GM03348 (cell line): ENCODE measurements at regions not wholly inside any gene's neighbourhood (a gene's known extent, or its start where the extent isn't known, plus 50 kb on each side); places are given as distances from the start of the nearest gene placed in this dataset.

ENCODE experiments used
- DNase-seq: peaks from one replicate; pipeline ENCODE4 v3.0.0; 2012; ENCODE audit warnings: low spot score

- DNase-seq: no peak
These were observed 284.2 kb upstream of the POU3F1 start for GRCh38 chr1:38330799-38331198.

DNA sequence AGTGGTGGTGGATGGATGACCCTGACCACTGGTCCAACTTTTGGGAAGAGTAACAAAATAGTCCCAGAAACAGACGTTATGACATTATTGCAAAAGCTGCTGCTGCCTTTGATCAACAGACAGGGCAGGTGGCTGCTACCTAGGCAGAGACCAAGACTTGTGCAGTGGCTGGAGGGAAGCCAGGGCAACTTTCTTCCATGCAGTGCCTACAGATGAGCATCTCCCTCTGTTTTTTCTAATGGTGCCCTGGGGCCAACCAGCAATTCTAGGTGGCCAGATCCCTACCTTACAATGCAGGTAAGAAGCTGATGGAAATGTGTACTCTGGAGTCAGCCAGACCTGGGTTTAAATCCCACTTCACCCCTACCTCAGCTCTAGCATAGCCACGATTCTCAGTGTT, 283.1 kb upstream of the POU3F1 start:
- no peak for DNase-seq

- no peak for DNase-seq
These were observed 281.9 kb upstream of the POU3F1 start for GRCh38 chr1:38328278-38329035.

GRCh38 chr1:38327559-38327973, 281.0 kb upstream of the POU3F1 start:
- no peak for DNase-seq

GRCh38 chr1:38326856-38327255, 280.3 kb upstream of the POU3F1 start:
- no peak for DNase-seq

- DNase-seq: no peak
These were observed 279.5 kb upstream of the POU3F1 start for GRCh38 chr1:38326135-38326534.

DNA sequence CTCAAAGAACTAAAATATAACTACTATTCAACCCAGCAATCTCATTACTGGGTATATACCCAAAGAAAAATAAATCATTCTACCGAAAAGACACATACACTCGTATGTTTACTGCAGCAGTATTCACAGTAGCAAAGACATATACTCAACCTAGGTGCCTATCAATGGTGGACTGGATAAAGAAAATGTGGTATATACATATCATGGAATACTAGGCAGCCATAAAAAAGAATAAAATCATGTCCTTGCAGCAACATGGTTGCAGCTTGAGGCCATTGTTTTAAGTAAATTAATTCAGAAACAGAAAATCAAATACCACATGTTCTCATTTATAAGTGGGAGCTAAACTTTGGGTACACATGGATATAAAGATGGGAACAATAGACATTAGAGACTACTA, 266.2 kb upstream of the POU3F1 start:
- no peak for DNase-seq

DNA sequence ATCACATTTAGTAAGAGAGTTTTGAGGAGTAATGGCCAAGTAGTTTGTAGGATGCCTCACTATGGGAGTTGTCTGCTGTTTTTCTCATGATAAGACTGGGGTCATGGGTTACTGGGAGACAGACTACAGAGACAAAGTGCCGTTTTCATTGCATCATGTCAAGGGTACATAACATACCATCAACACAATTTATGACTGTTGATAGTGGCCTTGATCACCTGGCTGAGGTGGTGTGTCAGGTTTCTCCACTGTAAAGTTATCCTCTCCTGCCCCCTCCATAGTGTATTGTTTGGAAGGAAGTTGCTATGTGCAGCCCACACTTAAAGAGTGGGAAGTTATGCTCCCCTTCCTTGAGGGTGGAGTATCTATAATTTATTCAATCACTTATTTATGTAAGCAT, 263.5 kb upstream of the POU3F1 start:
- DNase-seq: no peak

DNA sequence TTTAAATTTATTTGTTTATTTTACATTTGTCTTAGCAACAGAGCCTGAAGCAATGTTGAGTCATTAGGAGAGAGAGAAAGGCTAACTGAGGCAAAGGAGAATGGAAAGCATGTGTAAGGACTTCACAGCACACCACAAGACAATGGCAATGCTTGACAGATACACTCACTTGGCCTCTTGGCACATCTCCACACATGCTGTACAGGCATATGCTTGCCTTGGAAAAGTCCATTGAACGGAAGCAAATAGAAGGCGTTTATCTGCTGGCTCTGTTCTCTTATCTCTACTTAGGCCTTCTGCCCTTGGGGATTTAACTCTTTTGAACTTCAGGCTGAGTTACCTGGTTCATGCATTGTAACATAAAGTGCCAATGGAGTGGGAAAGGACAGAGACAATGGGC, 262.2 kb upstream of the POU3F1 start:
- no peak for DNase-seq

- no peak for DNase-seq
These were observed 259.1 kb upstream of the POU3F1 start for GRCh38 chr1:38305666-38306065.

DNA sequence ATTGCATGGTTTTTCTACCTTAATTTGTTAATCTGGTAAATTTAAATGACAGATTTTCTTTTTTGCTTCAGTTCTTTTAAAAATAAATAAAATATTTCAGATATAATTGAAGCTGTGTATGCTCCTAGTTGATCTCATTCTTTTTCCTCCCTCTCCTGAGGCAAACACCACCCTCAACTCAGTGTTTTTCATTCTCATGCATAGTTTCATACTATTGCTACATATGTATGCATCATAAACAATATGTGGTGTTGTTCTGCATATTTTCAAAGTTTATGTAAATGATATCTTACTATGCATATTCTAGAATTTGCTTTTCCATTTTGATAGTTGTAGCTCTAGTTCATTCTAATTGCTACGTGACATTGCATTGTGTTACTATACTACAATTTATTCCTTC, 257.2 kb upstream of the POU3F1 start:
- no peak for DNase-seq

GRCh38 chr1:38301040-38301439, 254.4 kb upstream of the POU3F1 start:
- DNase-seq: no peak

- no peak for DNase-seq
These were observed 254.0 kb upstream of the POU3F1 start for GRCh38 chr1:38300616-38301015.

DNA sequence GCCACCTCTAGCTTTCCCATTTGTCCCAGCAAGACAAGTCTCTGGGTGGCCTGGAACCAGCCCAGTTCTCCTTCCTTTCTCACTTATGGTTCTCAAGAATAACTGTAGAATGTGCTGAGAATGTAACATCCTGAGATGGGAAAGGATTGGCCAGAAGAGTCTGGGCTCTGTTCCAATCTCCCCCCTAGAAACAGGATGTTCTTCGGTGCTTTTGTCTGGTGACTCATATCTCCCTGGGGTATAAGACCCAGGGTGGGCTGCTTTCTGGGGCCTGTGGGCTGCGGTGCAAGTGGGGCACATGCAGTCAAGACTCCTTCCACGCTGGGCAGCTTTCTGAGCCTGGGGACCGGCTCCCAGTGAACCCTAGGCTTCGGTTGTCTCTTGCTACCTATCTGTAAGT, 251.2 kb upstream of the POU3F1 start:
- DNase-seq: no peak

DNA sequence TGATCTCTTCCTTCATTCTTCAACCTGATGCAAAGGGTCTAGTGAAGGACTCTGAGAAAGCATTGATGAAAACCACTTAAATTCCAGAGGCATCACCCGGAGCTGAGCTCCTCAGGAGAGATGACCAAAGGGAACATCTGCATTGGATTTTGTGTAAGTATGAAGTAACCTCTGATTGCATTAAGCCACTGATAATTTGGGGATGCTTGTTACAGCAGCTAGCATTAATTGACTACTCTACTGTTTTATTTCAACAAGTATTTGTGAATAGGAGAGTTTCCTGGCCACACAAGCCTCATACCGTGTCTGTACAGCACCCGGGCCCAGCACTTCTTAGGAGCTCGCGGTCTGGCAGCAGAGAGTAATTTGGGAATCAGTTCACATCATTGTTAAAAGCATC, 250.7 kb upstream of the POU3F1 start:
- DNase-seq: no peak

DNA sequence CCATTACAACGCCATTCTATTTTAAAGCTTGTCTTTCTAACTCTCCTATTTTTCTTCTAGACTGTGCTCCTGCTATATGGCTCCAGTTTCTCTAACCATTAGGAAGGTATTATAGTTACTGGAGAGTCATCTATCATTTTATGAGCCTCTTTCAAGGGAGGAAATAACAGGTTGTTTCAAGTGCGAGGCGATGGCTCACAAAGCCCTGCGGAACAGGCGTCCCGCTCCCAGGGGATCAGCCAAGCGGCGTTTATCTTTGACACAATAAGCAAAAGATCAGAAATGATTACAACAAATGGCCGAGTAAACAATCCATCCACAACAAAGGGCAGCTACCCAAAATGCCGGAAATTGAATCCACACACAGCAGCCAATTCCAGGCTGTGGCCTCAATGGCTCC, 249.5 kb upstream of the POU3F1 start:
- no peak for DNase-seq

DNA sequence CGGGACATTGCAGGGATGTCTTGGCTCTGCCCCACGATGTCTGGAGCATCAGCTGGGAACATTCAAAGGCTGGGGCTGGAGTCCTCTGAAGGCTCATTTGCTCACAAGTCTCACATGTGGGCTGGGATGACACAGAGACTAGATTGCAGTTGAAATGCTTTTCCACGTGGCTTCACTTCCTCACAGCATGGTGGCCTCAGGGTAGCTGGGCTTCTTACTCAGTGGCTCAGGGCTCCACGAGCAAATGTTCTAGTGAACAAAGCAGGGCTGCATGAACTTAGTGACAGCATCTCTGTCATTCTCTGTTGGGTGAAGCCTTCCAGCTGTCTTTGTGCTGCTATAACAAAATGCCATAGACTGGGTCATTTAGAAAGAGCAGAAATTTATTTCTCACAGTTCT, 247.0 kb upstream of the POU3F1 start:
- no peak for DNase-seq

DNA sequence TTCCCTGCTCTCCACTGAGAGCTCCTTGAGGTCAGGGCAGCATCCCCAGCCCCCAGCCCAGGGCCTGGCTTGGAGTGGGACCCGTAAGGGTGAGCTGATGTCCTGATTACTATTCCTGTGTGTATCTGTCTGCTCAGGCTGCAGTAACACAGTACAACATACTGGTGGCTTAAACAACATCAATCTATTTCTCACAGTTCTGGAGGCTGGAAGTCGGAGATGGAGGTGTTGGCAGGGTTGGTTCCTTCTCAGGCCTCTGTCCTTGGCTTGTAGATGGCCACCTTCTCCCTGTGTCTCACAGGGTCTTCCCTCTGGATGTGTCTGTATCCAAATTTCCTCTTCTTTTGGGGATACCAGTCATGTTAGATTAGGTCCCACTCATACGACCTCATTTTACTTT, 246.4 kb upstream of the POU3F1 start:
- DNase-seq: no peak

DNA sequence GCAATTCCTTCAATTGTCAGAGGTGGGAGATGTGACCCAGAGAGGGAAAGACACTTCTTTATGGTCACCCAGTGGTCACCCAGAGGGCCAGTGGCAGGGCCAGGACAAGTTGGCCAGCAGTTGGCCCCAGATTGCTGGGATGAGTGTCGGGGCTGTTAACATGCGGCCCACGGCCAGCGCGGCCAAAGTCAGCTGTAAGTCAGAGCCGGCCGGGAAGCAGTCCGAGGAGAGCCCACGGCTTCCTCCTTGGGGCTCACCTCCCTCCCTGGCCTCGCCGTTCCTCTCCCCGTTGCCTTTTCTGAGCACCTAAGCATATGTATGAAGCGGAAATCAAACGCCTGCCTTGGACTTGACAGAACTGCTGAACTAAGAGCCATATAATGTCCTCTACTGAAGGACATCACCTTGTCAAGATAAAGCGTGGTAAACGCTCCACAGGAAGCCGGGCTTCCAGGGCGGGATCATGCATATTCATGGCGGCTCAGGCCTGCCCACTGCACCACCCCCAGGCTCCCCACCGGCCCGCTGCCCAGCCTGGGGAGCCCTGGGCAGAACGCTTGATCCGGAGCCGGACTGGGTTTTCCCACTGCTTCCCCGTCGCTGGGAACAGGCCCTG, 245.4 kb upstream of the POU3F1 start:
- DNase-seq: no peak

- no peak for DNase-seq
These were observed 244.7 kb upstream of the POU3F1 start for GRCh38 chr1:38291336-38291735.

- no peak for DNase-seq
These were observed 242.4 kb upstream of the POU3F1 start for GRCh38 chr1:38289034-38289433.

DNA sequence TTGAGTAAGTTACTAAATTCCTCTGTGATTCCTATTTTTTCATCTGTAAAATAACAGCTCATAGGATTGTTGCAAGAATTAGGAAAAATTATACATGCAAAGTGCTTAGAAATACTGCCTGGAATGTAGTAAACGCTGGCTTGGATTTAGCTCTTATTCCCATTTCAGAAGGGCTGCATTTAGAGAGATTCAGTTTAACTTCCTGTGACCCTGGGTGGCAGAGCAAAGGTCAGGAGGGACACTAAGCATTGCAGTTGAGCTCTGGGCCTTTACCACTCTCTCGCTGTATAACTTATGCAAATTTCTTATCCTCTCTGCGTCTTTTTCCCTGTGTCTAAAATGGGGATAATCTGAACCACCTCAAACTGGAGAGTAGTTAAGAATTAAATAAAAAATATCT, 241.0 kb upstream of the POU3F1 start:
- no peak for DNase-seq

- DNase-seq: no peak
These were observed 240.4 kb upstream of the POU3F1 start for GRCh38 chr1:38287036-38287435.
